ENCODE measurements at regions not wholly inside any gene's neighbourhood (a gene's known extent, or its start where the extent isn't known, plus 50 kb on each side); places are given as distances from the start of the nearest gene placed in this dataset.
"Not testable (repeated sequence)": the region's sequence is repeated elsewhere in the genome, so short reads cannot be mapped to it uniquely, and the experiment has no call there.

DNA sequence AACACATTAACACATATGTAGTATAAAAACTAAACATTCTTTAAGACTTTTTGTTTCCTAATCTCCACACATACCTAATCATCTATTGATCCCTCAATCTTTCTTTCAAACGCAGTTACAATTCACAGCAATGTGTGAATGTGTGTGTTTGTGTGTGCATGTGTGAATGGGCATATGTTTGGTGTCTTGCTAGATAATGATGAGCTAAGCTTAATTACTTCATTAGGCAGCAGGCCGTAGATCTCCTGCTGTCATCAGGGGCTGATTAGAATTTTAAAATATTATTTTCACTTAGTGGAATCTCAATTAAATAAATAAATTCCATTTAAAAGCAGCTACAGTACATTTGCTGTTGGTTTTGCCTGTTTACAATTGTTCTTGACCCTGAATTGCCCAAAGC, 187.8 kb upstream of the LHX8 start:
- no peak for DNase-seq (ENCODE audit: low read depth)

DNA sequence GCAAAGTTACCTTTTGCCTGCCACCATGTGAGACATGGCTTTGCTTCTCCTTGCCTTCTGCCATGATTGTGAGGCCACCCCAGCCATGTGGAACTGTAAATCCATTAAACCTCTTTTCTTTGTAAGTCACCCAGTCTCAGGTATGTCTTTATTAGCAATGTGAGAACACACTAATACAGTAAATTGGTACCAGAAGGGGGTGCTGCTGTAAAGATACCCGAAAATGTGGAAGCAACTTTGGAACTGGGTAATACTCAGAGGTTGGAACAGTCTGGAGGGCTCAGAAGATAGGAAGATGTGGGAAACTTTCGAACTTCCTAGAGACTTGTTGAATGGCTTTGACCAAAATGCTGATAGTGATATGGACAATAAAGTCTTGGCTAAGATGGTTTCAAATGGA, 184.8 kb upstream of the LHX8 start:
- DNase-seq (ENCODE audit: low read depth), result not testable (repeated sequence)

DNA sequence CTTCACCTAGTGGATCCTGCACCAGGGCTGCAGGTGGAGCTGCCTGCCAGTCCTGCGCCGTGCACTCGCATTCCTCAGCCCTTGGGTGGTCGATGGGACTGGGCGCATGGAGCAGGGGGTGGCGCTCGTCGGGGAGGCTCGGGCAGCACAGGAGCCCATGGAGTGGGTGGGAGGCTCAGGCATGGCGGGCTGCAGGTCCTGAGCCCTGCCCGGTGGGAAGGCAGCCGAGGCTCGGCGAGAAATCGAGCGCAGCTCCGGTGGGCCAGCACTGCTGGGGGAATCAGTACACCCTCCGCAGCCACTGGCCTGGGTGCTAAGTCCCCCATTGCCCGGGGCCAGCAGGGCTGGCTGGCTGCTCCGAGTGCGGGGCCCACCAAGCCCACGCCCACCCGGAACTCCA, 182.2 kb upstream of the LHX8 start:
- DNase-seq (ENCODE audit: low read depth), result not testable (repeated sequence)

DNA sequence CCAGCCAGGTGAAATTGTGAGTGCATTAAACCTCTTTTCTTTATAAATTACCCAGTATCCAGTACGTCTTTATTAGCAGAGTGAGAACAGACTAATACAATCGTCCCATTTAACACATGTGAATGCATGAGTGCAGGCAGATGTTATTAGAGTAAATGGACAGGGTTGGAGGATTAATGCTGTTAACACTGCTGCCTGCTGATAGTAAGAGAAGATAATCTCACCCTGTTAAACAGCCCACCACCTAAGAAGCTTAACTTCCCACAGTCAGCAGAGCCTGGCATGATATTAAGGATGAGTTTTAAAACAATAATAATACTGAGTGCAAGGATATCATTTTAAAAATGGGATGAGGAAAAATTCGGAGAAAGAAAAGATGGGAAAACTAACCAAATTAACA, 181.4 kb upstream of the LHX8 start:
- no peak for DNase-seq (ENCODE audit: low read depth)

DNA sequence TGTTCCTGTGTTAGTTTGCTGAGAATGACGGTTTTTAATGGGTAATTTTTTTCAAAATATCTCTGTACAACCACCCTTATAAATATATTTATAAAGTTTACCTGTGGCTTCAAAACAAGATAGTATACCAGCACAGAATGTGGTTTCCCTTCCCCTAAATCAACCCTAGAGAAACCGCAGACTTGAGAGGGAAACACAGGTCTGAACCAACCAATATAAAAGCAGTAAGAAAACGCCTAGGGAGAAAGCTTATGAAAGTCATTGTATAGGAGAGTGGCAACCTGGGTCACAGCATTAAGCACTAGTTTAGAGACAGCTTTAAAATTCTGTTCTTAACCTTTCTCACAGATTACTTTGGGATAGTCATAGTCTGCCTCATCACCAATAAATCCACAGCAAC, 180.6 kb upstream of the LHX8 start:
- no peak for DNase-seq (ENCODE audit: low read depth)

DNA sequence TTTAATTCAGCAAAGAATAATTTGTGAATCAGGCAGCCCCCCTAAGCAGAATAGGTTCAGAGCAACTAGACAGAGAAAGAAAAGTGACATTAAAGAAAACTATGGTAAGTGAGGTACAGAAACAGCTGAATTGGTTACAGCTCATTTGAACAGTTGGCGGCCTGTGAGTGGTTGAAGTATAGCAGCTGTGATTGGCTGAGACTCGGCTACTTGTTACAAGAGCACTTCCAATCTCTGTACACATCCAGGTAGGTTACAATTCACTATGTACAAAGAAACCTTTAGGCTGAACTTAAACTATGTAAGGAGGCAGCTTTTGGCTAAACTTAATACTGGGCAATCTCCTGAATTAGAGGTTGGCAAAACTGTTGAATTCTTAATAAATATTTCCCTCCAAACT, 171.1 kb upstream of the LHX8 start:
- no peak for DNase-seq (ENCODE audit: low read depth)

DNA sequence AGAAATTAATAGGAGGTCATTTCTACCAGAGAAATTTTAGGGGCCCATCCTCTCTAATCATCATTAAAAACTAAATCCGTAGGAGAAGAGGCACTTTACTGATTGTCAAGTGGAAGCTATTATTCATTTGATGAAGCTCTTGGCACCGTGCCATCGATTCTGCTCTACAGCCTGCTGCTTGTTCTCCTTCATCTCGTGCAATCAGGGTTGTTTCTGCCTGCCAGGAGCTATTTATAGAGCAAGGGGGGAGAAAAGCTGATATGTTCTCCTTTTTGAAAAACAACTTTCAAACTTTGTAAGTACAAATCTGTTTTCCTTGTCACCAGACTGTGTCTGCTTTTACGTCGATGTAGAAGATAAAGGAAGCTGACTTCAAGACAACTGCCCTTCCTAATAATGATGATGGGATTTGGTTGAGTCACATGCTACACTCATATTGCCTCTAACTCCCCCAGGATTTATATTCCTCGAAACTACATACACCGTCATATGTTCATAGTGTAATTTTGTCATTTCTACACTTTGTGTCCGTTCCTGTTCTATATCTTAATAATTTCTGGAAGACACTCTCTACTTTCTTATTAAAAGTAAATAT, 169.6 kb upstream of the LHX8 start:
- DNase-seq (ENCODE audit: low read depth), result no peak

DNA sequence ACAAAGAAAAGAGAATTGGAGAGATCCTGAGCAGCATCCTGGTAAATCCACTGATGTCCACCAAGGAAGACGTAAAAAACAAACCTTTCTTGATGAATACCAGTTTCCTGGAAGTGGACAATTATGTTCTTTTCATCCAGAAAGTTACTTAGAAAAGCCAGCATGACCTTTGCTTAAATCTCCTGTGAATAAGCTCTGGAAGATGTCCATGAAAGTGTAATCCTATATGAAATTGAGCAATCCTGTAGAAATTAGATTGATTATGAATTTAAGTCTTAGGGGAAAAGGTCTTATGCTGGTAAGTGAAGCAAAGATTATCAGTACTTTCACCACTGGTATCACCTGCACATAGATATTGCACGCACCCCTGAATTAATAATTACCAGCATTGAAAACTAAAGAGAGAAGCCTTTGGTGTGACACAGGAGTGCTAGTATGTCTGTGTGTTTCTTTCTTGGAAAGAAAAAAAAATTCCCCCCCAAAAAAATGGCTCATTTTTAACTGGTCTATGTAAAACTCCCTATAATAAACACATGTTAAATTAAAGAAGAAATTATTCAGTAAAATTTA, 164.5 kb upstream of the LHX8 start:
- DNase-seq (ENCODE audit: low read depth), result no peak

DNA sequence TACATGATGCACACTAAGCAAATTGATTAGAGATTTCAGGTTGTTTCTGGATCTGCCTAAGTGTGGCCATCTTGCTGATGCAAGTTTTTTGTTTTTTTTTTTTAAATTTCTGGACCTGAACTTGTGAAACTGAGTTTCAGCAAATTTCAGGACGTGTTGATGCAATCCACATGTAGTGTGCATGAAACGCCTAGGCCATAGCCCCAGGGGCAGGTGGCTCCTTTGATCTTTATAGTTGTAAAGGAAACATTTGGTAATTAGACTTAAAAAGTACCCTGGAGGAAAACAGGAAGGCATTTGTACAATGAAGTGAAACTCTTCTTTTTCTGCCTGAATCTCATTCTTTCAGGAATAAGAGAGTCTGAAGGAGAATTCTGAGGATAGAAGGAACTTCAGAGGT, 162.2 kb upstream of the LHX8 start:
- DNase-seq (ENCODE audit: low read depth), result no peak

DNA sequence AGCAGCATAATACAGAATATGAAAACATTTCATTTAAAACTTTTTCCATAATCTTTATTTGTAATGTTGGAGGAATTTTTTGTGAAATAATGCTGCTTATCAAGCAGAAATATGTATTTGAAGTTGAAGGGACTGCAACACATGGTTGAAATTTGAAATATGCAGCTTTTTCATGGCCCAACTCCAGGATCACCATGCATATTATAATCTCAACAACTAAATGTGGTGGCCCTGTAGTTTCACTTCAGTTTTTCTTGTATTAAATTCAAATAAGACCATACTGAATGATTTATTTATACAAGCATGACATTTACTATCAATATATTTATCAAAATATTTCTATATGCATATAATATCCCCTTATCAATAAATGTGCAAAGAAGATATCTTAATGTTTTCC, 157.7 kb upstream of the LHX8 start:
- DNase-seq (ENCODE audit: low read depth), result no peak

DNA sequence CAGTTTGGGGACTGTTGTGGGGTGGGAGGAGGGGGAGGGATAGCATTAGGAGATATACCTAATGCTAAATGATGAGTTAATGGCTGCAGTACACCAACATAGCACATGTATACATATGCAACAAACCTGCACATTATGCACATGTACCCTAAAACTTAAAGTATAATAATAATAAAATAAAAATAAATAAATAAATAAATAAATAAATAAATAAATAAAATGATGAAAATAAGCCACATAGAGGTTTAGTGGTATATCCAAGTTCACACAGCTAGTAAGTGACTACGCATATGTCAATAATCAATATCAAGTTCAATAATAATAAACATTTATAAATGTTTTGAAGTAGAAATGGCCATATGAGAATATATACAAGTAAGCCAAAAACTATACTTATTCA, 141.7 kb upstream of the LHX8 start:
- not testable (repeated sequence) for DNase-seq (ENCODE audit: low read depth)

DNA sequence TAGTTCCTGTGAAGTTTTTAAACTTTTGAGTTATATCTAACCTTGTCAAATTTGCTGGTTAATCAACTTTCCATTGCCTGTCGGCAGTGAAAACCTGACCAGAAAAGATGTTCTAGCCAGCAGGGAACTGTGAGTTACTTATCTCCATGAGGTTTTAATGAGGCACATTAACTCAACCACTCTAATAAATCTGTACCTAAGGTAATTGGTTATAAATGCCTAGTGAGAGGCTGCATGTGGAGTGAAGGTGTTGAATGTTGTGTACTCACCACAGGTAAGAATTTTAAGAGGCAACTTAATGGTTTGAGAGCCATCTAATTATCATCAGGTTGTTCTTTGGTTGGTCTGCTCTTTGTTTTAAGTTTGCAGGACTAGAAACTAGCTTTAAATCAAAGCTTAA, 138.4 kb upstream of the LHX8 start:
- no peak for DNase-seq (ENCODE audit: low read depth)

DNA sequence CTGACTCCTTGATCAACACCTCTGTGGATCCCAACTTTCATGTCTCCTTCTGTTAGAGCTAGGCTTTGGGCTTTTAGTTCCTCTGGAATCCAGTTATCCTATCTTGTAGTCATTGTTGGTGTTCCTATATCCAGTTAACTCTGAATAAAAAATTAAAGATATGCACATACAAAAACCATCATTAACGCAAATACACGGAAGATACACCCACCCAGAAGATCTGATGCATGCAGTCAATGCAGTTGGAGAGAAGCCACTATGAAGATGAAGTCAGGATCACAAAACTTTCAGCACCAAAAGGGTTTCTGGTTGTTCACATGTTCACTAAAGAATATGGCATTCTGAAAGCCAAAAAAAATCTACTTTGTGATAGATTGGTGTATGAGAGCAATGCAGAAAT, 123.6 kb upstream of the LHX8 start:
- no peak for DNase-seq (ENCODE audit: low read depth)

DNA sequence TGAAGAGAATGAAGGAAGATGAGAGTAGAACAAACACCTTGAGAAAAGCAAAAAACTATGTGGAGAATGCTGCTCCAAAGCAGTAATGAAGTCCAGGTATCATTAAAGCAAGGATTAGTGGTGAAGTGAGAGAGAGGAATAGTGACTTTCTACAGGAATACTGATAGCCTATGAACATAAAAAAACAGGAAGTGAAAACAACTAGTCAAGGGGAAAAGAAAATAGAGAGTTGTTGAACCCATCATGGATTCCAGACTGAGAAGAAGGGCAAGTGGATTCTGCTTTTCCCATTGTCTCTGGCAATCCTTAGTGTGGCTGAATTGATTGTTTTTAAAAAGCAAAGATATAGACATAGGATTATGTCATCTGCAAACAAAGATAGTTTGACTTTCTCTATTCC, 119.9 kb upstream of the LHX8 start:
- DNase-seq (ENCODE audit: low read depth), result no peak

DNA sequence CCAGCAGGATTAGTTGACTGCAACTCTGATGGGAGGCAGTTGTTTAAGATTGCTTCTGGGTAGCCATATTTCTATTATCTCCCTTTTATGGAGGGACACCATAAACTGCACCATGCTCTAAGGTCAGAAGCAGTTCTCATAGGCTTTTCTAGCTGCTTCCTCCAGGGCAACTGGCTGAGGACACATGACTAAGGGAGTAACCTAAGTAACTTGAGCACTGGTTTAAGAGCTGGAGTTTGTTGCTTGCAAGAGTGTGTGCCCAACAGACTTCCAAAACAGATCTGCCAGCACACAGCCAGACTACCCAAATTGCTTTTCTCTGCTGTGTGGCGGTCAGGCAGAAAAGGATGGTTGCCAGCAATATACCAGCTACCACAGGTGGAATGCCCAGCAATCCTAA, 111.2 kb upstream of the LHX8 start:
- no peak for DNase-seq (ENCODE audit: low read depth)

DNA sequence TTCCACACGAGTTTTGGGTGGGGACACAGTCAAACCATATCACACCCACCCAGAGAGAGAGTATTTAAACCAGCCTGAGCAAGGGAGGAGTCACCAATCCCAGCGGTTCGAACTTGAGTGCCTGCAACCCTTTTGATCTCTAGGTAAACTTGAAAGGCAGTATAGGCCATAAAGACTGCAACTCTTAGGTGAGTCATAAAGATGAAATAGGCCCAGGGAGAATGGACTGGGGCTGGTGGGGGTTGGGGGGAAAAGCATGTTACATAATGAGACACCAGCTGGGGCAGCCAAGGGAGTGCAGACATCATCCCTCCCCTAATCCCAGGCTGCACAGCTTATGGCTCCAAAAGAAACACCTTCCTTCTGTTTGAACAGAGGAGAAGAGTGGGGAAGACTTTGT, 99.8 kb upstream of the LHX8 start:
- no peak for DNase-seq (ENCODE audit: low read depth)

DNA sequence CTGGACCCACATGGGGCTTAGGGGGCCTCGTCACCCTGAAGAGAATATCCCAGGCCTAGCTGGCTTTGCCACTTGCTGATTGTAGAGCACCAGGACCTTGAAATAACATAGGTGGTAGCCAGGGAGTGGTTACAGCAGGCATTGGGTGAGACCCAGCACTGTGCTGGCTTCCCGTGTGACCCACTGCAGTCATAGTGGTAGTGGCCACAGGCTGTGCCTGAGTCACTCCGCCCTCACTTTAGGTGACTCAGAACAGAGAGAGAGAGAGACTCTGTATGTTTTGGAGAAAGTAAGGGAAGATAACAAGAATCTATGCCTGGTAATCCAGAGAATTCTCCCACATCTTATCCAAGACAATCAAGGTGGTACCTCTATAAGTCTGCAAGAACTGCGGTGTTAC, 98.7 kb upstream of the LHX8 start:
- DNase-seq (ENCODE audit: low read depth), result no peak

DNA sequence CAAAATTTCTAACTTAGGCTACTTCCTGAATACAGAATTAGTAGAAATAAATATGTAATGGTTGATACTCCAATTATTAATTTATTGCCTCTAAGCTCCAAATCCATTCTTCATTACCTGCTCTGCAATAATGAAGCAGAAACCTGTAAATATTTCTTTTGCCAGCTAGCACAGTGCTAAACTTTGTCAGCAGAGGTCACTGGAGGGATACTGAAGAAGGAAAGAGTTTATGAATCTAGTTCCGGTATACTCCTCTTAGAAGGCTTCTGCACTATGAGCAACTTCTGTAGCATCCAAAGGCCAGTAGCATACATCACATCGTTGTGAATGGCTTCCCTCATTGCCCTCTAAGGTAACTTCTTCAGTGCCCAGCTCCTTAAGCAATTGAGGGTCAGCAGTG, 81.0 kb upstream of the LHX8 start:
- no peak for DNase-seq (ENCODE audit: low read depth)

DNA sequence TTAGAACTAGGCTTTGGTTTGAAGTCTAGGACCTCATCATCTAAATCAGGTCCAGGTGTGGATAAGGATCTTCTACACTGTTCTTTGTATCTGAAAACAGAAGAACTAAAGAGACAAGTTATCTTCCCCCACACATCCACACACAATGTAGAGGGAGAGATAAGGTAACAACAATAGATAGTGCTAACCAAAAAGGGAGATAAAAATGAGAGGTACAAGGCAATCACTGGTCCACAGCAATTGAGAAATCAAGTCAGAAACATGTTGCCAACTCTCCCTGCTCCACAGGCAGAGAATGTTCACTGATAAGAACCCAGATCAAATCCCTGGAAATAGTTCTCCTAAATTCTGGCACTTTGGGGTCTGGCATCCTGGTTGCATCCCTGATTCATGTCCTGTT, 75.8 kb upstream of the LHX8 start:
- DNase-seq (ENCODE audit: low read depth), result no peak

DNA sequence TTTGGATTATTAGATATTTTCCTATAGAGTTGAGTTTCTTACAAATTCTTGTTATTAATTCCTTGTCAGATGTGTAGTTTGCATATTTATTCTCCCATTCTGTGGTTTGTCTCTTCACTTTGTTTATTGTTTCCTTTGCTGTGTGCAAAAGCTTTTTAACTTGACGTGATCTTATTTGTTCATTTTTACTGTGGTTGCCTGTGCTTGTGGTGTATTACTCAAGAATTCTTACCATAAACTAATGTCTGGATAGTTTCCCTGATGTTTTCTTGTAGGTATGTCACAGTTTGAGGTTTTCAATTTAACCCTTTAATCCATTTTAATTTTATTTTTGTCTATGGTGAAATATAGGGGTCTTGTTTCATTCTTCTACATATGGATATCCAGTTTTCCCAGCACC, 72.1 kb upstream of the LHX8 start:
- DNase-seq (ENCODE audit: low read depth), result no peak

DNA sequence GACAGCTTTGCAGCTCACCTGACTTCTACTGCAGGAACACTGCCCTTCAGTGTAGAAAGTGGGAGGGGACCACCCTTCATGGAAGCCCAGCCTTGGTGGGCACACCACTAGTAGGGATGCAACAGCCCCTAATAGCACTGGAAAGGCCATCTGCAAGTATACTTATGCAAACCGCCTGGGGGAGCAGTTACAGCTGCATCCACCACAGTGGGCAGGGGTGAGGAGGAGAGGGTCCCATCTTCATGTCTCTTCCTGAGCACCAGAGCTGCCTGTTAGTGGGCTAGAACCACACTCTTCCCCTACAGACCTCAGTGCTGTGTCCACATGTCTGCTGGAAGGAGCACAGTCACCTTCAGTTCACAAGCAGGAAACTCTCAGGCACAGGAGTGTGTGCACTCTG, 66.2 kb upstream of the LHX8 start:
- DNase-seq (ENCODE audit: low read depth), result no peak

DNA sequence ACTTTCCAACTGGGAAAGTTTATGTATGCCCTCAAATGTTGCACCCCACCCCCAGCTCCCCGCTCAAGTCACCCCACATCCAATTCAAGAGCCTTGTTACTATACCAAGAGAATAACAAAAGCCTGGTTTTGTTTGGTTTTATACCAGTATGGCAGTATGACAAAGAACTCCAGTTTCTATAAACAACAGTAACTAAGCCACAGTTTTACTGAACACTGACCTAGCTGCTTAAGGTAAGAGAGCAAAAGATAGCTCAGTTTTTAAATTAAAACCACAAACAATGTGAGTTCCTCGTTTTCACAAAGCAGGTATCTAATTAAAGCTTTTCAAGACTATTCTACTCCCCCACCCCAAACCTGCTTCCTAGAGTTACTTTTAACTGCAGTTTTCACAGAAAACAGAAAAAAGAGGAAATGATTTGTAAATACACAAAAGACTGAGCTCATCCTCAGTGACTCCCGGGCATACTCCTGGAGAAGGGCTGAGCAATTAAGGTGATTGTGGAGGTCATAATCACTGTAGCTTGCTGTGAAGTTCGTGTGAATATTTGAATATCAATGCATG, 59.3 kb upstream of the LHX8 start:
- no peak for DNase-seq (ENCODE audit: low read depth)

DNA sequence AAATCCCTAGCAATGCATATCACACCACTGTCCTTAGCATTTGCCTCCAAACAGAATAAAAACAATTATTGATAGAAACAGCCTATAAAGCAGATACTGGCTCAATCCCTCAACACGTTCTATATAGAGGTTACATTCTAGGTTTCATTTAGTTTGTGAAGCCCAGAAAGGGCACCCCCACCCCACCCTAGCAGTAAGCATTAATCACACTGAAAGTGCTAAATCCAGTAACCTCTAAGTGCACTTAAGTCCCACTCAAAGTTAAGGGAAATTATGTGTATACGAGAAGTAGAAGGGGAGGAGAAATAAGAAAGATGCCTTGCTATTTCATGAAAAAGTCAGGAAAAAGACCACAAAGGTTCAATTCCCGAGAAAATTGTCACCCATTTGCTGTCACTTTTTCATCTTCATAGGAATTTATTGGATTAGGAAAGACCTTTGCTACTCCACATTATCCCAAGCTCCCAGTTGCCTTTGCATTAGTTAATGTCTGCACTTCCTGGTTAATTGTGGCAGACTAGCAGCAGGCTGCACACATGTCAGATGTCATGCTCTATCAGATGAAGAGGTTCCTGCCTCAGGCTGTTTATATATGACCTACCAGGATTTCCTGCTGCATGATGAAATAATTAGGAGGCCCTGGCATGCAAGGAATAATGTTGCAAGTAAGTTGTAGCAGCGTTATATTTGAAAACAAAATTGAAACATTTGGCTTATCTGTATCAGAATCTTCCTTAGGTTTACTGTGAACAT, 54.5 kb upstream of the LHX8 start:
- DNase-seq (ENCODE audit: low read depth), result peak; percentile 4

DNA sequence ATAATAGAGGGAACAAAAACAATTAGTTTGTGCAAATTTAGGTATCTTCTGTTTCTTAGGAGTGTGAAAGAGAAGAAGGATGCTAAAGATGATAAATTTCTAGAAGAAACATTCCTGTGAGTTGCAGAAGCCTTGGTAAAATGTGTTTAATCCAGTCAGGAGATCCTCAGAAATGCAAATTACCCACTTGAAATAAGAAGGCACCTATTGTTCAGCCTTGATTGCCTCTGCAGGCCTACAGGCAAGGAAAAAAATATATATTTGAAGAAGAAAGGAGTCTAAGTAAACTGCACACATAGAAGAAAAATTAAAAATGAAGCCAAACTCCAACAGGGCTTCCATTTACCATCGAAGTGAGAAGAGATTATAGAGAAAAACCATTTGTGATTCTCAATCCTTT, 51.0 kb upstream of the LHX8 start:
- DNase-seq (ENCODE audit: low read depth), result no peak

Measured in fibroblast of the conjunctiva (primary cell).